HEK293T (cell line): ENCODE measurements at regions not wholly inside any gene's neighbourhood (a gene's known extent, or its start where the extent isn't known, plus 50 kb on each side); places are given as distances from the start of the nearest gene placed in this dataset.

Experiments
- ARNT ChIP-seq: fragments of 450-650 bp; IDR thresholded peaks from 2 replicates; pipeline ENCODE4 v1.6.1; 2017; ENCODE audit warnings: mild to moderate bottlenecking
- ELF4 ChIP-seq: fragments of 450-650 bp; IDR thresholded peaks from 2 replicates; pipeline ENCODE4 v1.6.1; 2017; ENCODE audit warnings: antibody characterized with exemption
- FOXM1 ChIP-seq: fragments of 450-650 bp; IDR thresholded peaks from 2 replicates; pipeline ENCODE4 v1.6.1; 2017; ENCODE audit warnings: mild to moderate bottlenecking, borderline replicate concordance
- L3MBTL2 ChIP-seq: fragments of 450-650 bp; conservative IDR thresholded peaks from 2 replicates; pipeline ENCODE4 v1.6.1; 2016; ENCODE audit warnings: mild to moderate bottlenecking
- LEF1 ChIP-seq: fragments of 450-650 bp; IDR thresholded peaks from 2 replicates; pipeline ENCODE4 v1.6.1; 2017; ENCODE audit warnings: mild to moderate bottlenecking, borderline replicate concordance
- NFRKB ChIP-seq: fragments of 450-650 bp; IDR thresholded peaks from 2 replicates; pipeline ENCODE4 v1.6.1; 2016; ENCODE audit warnings: mild to moderate bottlenecking, moderate library complexity
- PKNOX1 ChIP-seq: fragments of 450-650 bp; IDR thresholded peaks from 2 replicates; pipeline ENCODE4 v1.6.1; 2016
- SP1 ChIP-seq: fragments of 450-650 bp; IDR thresholded peaks from 2 replicates; pipeline ENCODE4 v1.6.1; 2017
- SUZ12 ChIP-seq: fragments of 450-650 bp; IDR thresholded peaks from 2 replicates; pipeline ENCODE4 v1.6.1; 2016; ENCODE audit warnings: mild to moderate bottlenecking
- ZNF384 ChIP-seq: fragments of 450-650 bp; IDR thresholded peaks from 2 replicates; pipeline ENCODE4 v1.6.1; 2016

GRCh38 chrX:99722094-99722493 is 688.0 kb downstream of the PCDH19 start:
- no peak for TF ChIP-seq PKNOX1
- TF ChIP-seq L3MBTL2, result no peak
- no peak for TF ChIP-seq SP1
- no peak for TF ChIP-seq LEF1
- no peak for TF ChIP-seq SUZ12
- TF ChIP-seq ARNT, result no peak
- TF ChIP-seq ZNF384, result no peak
- no peak for TF ChIP-seq NFRKB
- no peak for TF ChIP-seq ELF4
- no peak for TF ChIP-seq FOXM1
